Endothelial cell of umbilical vein (primary cell): ENCODE measurements at regions not wholly inside any gene's neighbourhood (a gene's known extent, or its start where the extent isn't known, plus 50 kb on each side); places are given as distances from the start of the nearest gene placed in this dataset.

Experiments used
- BruUV-seq: library from RNA; stranded (reverse); fragments of 400-500 nt; replicated peaks from 2 replicates; lab custom pipeline; 2021; lab: Mats Ljungman, UMichigan
- CTCF ChIA-PET: fragments of 300-600, 350-600 bp; sonication (Branson Sonifier 250); formaldehyde crosslinking; loops from one replicate; lab custom pipeline; 2021; ENCODE audit warnings: antibody characterized with exemption, inconsistent platforms; lab: Charles Lee
- POLR2A ChIA-PET: fragments of 300-600, 350-600 bp; sonication (Branson Sonifier 250); formaldehyde crosslinking; loops from one replicate; lab custom pipeline; 2021; ENCODE audit warnings: antibody characterized with exemption, inconsistent platforms; lab: Charles Lee
- DNase-seq: peaks from one replicate; pipeline ENCODE4 v3.0.0-alpha.2; 2011; ENCODE audit warnings: low read depth, low spot score
- FAIRE-seq: peaks from 2 replicates; lab custom pipeline; 2011; peaks lifted over from hg19 to GRCh38; lab: Jason Lieb, UNC
- H2AFZ ChIP-seq: 2 replicates; pipeline ENCODE4 v1.6.0; 2012; ENCODE audit warnings: low read depth, low read length, control low read depth, inconsistent platforms
- H3K27ac ChIP-seq: 2 replicates; pipeline ENCODE4 v1.5.1; 2011; ENCODE audit warnings: low read depth, mild to moderate bottlenecking, control low read depth, low read length, moderate library complexity; ENCODE audit not compliant: insufficient read depth
- H3K27me3 ChIP-seq, 2 experiments: 2 replicates each; pipeline versions ENCODE4 v1.6.0 to v1.6.1; 2011; ENCODE audit warnings: low read length in 2 of 2, mixed read lengths in 1 of 2; ENCODE audit not compliant: control insufficient read depth in 2 of 2, insufficient read depth in 2 of 2
- H3K36me3 ChIP-seq, 2 experiments: 2 replicates in 1 of 2; 3 replicates in 1 of 2; pipeline ENCODE4 v1.5.1; 2011; ENCODE audit warnings: low read length in 2 of 2, mild to moderate bottlenecking in 1 of 2, moderate library complexity in 1 of 2; ENCODE audit not compliant: control insufficient read depth in 2 of 2, insufficient read depth in 2 of 2; ENCODE audit errors: extremely low read depth in 1 of 2
- H3K4me1 ChIP-seq: 3 replicates; pipeline ENCODE4 v1.5.1; 2011; ENCODE audit warnings: mild to moderate bottlenecking, low read length; ENCODE audit not compliant: control insufficient read depth, insufficient read depth; ENCODE audit errors: extremely low read depth
- H3K4me2 ChIP-seq: 2 replicates; pipeline ENCODE4 v1.6.1; 2011; ENCODE audit warnings: low read length, control low read depth, mixed read lengths; ENCODE audit not compliant: insufficient read depth
- H3K4me3 ChIP-seq, 3 experiments: fragments of 200-600 bp in 1 of 3; sonication (generic), shearing (Covaris generic) in 1 of 3; replicated peaks in 1 of 3; 2 replicates each; pipeline ENCODE4 v1.5.1; 2011 to 2016; ENCODE audit warnings: control low read depth in 3 of 3, low read length in 3 of 3, mild to moderate bottlenecking in 2 of 3, inconsistent platforms in 1 of 3, low read depth in 1 of 3, moderate library complexity in 1 of 3; ENCODE audit not compliant: insufficient read depth in 1 of 3
- H3K79me2 ChIP-seq: 2 replicates; pipeline ENCODE4 v1.6.0; 2012; ENCODE audit warnings: low read length, inconsistent platforms; ENCODE audit not compliant: control insufficient read depth, insufficient read depth
- H3K9ac ChIP-seq: replicated peaks from 2 replicates; pipeline ENCODE3; 2011; ENCODE audit warnings: low read length, control low read depth; ENCODE audit not compliant: insufficient read depth; ENCODE audit errors: extremely low read depth
- H3K9me1 ChIP-seq: replicated peaks from 3 replicates; pipeline ENCODE4 v1.6.0; 2011; ENCODE audit warnings: mild to moderate bottlenecking, low read length; ENCODE audit not compliant: control insufficient read depth, insufficient read depth; ENCODE audit errors: extremely low read depth
- H3K9me3 ChIP-seq: replicated peaks from 2 replicates; pipeline ENCODE4 v1.5.1; 2012; ENCODE audit warnings: low read length, inconsistent platforms; ENCODE audit not compliant: control insufficient read depth, insufficient read depth
- H4K20me1 ChIP-seq: replicated peaks from 2 replicates; pipeline ENCODE3; 2011; ENCODE audit warnings: mild to moderate bottlenecking, low read length; ENCODE audit not compliant: control insufficient read depth, insufficient read depth; ENCODE audit errors: extremely low read depth
- EZH2 ChIP-seq: IDR thresholded peaks from 2 replicates; pipeline ENCODE4 v1.6.1; 2012; ENCODE audit warnings: borderline replicate concordance, low read depth, mild to moderate bottlenecking, moderate library complexity, low read length, inconsistent platforms; ENCODE audit not compliant: severe bottlenecking
- FOS ChIP-seq: IDR thresholded peaks from 2 replicates; pipeline ENCODE4 v1.6.1; 2011; ENCODE audit warnings: mild to moderate bottlenecking, low read length, moderate library complexity, borderline replicate concordance; ENCODE audit not compliant: insufficient read depth
- GATA2 ChIP-seq: IDR thresholded peaks from 2 replicates; pipeline ENCODE4 v1.7.0; 2011; ENCODE audit warnings: low read depth, mild to moderate bottlenecking, moderate library complexity, mixed read lengths, low read length; ENCODE audit not compliant: insufficient read length, insufficient read depth
- JUN ChIP-seq: IDR thresholded peaks from 2 replicates; pipeline ENCODE4 v1.6.1; 2011; ENCODE audit warnings: borderline replicate concordance, low read depth; ENCODE audit not compliant: insufficient read length, insufficient read depth
- MYC ChIP-seq: IDR thresholded peaks from one replicate; pipeline ENCODE4 v1.6.1; 2011; ENCODE audit warnings: mild to moderate bottlenecking, low read depth, low read length
- POLR2A ChIP-seq: IDR thresholded peaks from 2 replicates; pipeline ENCODE4 v1.6.1; 2012; ENCODE audit warnings: low read depth, mild to moderate bottlenecking, control low read depth, low read length
- POLR2AphosphoS5 ChIP-seq: IDR thresholded peaks from 2 replicates; pipeline ENCODE4 v1.6.1; 2012; ENCODE audit warnings: low read depth, mild to moderate bottlenecking, control low read depth, low read length, moderate library complexity; ENCODE audit not compliant: insufficient read depth
- dilution Hi-C: fragments of 300-500 bp; cut with MboI; formaldehyde crosslinking; loops from one replicate; pipeline ENCODE4 v1.15.0; 2019; ENCODE audit warnings: low sequenced_read_pairs; ENCODE audit not compliant: extremely low pct_ligation_motif_present
- intact Hi-C: fragments of 100-400 bp; cut with micrococcal nuclease; formaldehyde crosslinking; loops from one replicate; pipeline ENCODE4 v1.10.0; 2022
- TF ChIP-seq, protein P1 (sequence below): IDR thresholded peaks from 2 replicates; pipeline ENCODE4 v1.6.1; 2011; ENCODE audit not compliant: insufficient read depth, insufficient read length
- TF ChIP-seq, protein P2 (sequence below), 2 donors: IDR thresholded peaks; 1 replicate in 1 of 2; 2 replicates in 1 of 2; pipeline ENCODE4 v1.5.1; 2011; ENCODE audit warnings: low read length in 2 of 2, mild to moderate bottlenecking in 2 of 2, moderate library complexity in 2 of 2, control low read depth in 1 of 2, inconsistent platforms in 1 of 2, low read depth in 1 of 2; ENCODE audit not compliant: insufficient read depth in 1 of 2; ENCODE audit errors: extremely low read depth in 1 of 2

DNA sequence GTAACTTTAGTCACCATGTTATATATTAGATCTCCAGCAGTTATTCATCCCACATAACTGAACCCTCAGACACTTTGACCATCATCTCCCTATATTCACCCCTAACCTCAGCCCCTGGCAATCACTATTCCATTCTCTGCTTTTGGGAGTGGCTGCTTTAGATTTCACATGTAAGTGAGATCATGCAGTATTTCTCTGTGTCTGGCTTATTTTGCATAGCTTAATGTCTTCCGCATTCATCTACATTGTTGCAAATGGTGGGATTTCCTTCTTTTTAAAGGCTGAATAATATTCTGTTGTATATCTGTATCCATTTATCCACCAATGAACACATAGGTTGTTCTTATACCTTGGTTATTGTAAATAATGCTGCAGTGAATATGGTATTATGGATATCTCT lies 411.6 kb upstream of the ZEB2 start:
- H3K9me3 ChIP-seq, result no peaks in the 10 kb centered on the region
- no peaks in the 10 kb centered on the region for H3K79me2 ChIP-seq
- no peak overlapping the region for H3K9ac ChIP-seq
- H3K4me2 ChIP-seq, result no peak overlapping the region
- H3K27me3 ChIP-seq, result no peaks in the 10 kb centered on the region
- no peak for TF ChIP-seq EZH2
- TF ChIP-seq POLR2A, result no peak
- no peak for TF ChIP-seq MYC
- no peak for TF ChIP-seq POLR2AphosphoS5
- intact Hi-C loops (no loop called here), dilution Hi-C loops (no loop called here)
- no TSS peak for BruUV-seq
- no peak overlapping the region for H3K4me3 ChIP-seq
- H3K27ac ChIP-seq, result no peak overlapping the region
- no peaks in the 10 kb centered on the region for H3K36me3 ChIP-seq
- no peaks in the 10 kb centered on the region for H3K4me1 ChIP-seq
- no peak for FAIRE-seq
- CTCF ChIA-PET, result no interaction called here
- no peak for DNase-seq
- H2AFZ ChIP-seq, result no peak overlapping the region
- POLR2A ChIA-PET, result no interaction called here
- H3K9me1 ChIP-seq, result no peaks in the 10 kb centered on the region
- H4K20me1 ChIP-seq, result no peaks in the 10 kb centered on the region

DNA sequence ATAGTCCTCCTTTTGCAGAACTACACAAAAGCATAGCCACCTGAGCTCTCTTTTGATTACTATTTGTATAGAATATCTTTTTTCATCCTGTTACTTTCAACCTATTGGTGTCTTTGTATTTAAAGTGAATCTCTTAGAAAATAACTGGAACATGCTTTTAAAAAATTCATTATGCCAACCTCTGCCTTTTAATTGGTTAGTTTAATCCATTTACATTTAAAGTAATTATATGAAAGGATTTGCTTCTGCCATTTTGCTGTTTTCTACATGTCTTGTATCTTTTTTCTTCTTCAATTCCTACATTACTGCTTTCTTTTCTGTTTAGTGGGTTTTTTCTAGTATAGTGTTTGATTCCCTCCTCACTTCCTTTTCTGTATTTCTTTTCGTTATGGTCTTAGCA lies 407.5 kb upstream of the ZEB2 start:
- Histone ChIP-seq H3K9ac (no peak overlapping the region), H3K4me1 (no peaks in the 10 kb centered on the region)
- POLR2A ChIA-PET, result no interaction called here

More for the DNA sequence above, 407.5 kb upstream of the ZEB2 start:
- Histone ChIP-seq H3K79me2 (no peaks in the 10 kb centered on the region), H3K4me3 (no peak overlapping the region), H3K27me3 (no peaks in the 10 kb centered on the region), H3K9me3 (no peaks in the 10 kb centered on the region), H3K4me2 (no peak overlapping the region), H4K20me1 (no peaks in the 10 kb centered on the region), H3K27ac (no peak overlapping the region), H2AFZ (no peak overlapping the region), H3K9me1 (no peaks in the 10 kb centered on the region), H3K36me3 (no peaks in the 10 kb centered on the region)
- no peak for DNase-seq
- no peak for TF ChIP-seq POLR2A
- no peak for TF ChIP-seq GATA2
- TF ChIP-seq POLR2AphosphoS5, result no peak
- TF ChIP-seq MYC, result no peak
- TF ChIP-seq JUN, result no peak
- TF ChIP-seq FOS, result no peak
- TF ChIP-seq, protein P1, sequence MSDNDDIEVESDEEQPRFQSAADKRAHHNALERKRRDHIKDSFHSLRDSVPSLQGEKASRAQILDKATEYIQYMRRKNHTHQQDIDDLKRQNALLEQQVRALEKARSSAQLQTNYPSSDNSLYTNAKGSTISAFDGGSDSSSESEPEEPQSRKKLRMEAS, result no peak
- TF ChIP-seq, protein P2, sequence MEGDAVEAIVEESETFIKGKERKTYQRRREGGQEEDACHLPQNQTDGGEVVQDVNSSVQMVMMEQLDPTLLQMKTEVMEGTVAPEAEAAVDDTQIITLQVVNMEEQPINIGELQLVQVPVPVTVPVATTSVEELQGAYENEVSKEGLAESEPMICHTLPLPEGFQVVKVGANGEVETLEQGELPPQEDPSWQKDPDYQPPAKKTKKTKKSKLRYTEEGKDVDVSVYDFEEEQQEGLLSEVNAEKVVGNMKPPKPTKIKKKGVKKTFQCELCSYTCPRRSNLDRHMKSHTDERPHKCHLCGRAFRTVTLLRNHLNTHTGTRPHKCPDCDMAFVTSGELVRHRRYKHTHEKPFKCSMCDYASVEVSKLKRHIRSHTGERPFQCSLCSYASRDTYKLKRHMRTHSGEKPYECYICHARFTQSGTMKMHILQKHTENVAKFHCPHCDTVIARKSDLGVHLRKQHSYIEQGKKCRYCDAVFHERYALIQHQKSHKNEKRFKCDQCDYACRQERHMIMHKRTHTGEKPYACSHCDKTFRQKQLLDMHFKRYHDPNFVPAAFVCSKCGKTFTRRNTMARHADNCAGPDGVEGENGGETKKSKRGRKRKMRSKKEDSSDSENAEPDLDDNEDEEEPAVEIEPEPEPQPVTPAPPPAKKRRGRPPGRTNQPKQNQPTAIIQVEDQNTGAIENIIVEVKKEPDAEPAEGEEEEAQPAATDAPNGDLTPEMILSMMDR (IDR thresholded peaks at IDR 0.05; ENCODE audit: extremely low read depth in 1 of 2, insufficient read depth in 1 of 2, low read depth in 1 of 2, low read length in 2 of 2), result no peak
- TF ChIP-seq EZH2, result no peak
- no TSS peak for BruUV-seq
- intact Hi-C loops, result no loop called here
- dilution Hi-C loops, result no loop called here
- CTCF ChIA-PET, result no interaction called here
- FAIRE-seq, result no peak
